Nephron (organoid): ENCODE measurements at regions not wholly inside any gene's neighbourhood (a gene's known extent, or its start where the extent isn't known, plus 50 kb on each side); places are given as distances from the start of the nearest gene placed in this dataset.

Experiments used
- H3K27ac Mint-ChIP-seq, 3 experiments: 2 replicates each; pipeline ENCODE4 v1.8.0; 2020; ENCODE audit warnings: mixed read lengths in 3 of 3, mild to moderate bottlenecking in 2 of 3, moderate library complexity in 1 of 3
- H3K27me3 Mint-ChIP-seq: 2 replicates; pipeline ENCODE4 v1.8.0; 2021; ENCODE audit warnings: low read depth, mild to moderate bottlenecking, moderate library complexity, mixed read lengths
- H3K36me3 Mint-ChIP-seq: 2 replicates; pipeline ENCODE4 v1.8.0; 2020; ENCODE audit warnings: low read depth, mixed read lengths
- H3K4me1 Mint-ChIP-seq: 2 replicates; pipeline ENCODE4 v1.8.0; 2020; ENCODE audit warnings: mixed read lengths
- H3K4me3 Mint-ChIP-seq, 3 experiments: 2 replicates each; pipeline ENCODE4 v1.8.0; 2020; ENCODE audit warnings: mild to moderate bottlenecking in 3 of 3, mixed read lengths in 3 of 3, moderate library complexity in 2 of 3
- H3K9me3 Mint-ChIP-seq: 2 replicates; pipeline ENCODE4 v1.8.0; 2020; ENCODE audit warnings: mixed read lengths
- CTCF ChIP-seq, 3 experiments: fragments of 200-600 bp; sonication (generic); IDR thresholded peaks; one replicate each; pipeline ENCODE4 v1.5.0; 2021; ENCODE audit warnings: antibody characterized with exemption in 3 of 3; ENCODE audit not compliant: unreplicated experiment in 3 of 3

- H3K27ac Mint-ChIP-seq: no peak overlapping the region
- peaks cover 26% of the 10 kb centered on the region for H3K27me3 Mint-ChIP-seq
- TF ChIP-seq CTCF (IDR thresholded peaks at IDR 0.05; ENCODE audit: unreplicated experiment in 3 of 3): no peak
- H3K4me1 Mint-ChIP-seq: no peaks in the 10 kb centered on the region
- H3K36me3 Mint-ChIP-seq: no peaks in the 10 kb centered on the region
- H3K9me3 Mint-ChIP-seq: no peaks in the 10 kb centered on the region
- H3K4me3 Mint-ChIP-seq: no peak overlapping the region
These were observed 630.4 kb downstream of the NR2F2 start for GRCh38 chr15:96960711-96961480.

GRCh38 chr15:96966554-96966953 lies 636.1 kb downstream of the NR2F2 start:
- Mint-ChIP-seq H3K36me3 (no peaks in the 10 kb centered on the region), H3K9me3 (no peaks in the 10 kb centered on the region), H3K27ac (no peak overlapping the region), H3K4me3 (no peak overlapping the region), H3K4me1 (no peaks in the 10 kb centered on the region), H3K27me3 (peaks cover 15% of the 10 kb centered on the region)
- no peak for TF ChIP-seq CTCF (IDR thresholded peaks at IDR 0.05; ENCODE audit: unreplicated experiment in 3 of 3)

- H3K27me3 Mint-ChIP-seq: peaks cover 6% of the 10 kb centered on the region
- no peak overlapping the region for H3K4me3 Mint-ChIP-seq
- no peaks in the 10 kb centered on the region for H3K36me3 Mint-ChIP-seq
- no peak for TF ChIP-seq CTCF (IDR thresholded peaks at IDR 0.05; ENCODE audit: unreplicated experiment in 3 of 3)
- no peak overlapping the region for H3K27ac Mint-ChIP-seq
- H3K4me1 Mint-ChIP-seq: no peaks in the 10 kb centered on the region
- H3K9me3 Mint-ChIP-seq: no peaks in the 10 kb centered on the region
These were observed 639.5 kb downstream of the NR2F2 start for GRCh38 chr15:96969732-96970710.

GRCh38 chr15:96972201-96972600 lies 641.7 kb downstream of the NR2F2 start:
- no peak for TF ChIP-seq CTCF (IDR thresholded peaks at IDR 0.05; ENCODE audit: unreplicated experiment in 3 of 3)
- H3K9me3 Mint-ChIP-seq: no peaks in the 10 kb centered on the region
- no peak overlapping the region for H3K27ac Mint-ChIP-seq

GRCh38 chr15:96974761-96975160 lies 644.3 kb downstream of the NR2F2 start:
- H3K4me3 Mint-ChIP-seq: no peak overlapping the region
- peaks cover 3% of the 10 kb centered on the region for H3K27me3 Mint-ChIP-seq
- no peaks in the 10 kb centered on the region for H3K36me3 Mint-ChIP-seq
- no peak overlapping the region for H3K27ac Mint-ChIP-seq
- TF ChIP-seq CTCF (IDR thresholded peaks at IDR 0.05; ENCODE audit: unreplicated experiment in 3 of 3): no peak
- no peaks in the 10 kb centered on the region for H3K9me3 Mint-ChIP-seq
- H3K4me1 Mint-ChIP-seq: no peaks in the 10 kb centered on the region

More at GRCh38 chr15:96972201-96972600, 641.7 kb downstream of the NR2F2 start:
- H3K4me3 Mint-ChIP-seq: no peak overlapping the region
- H3K36me3 Mint-ChIP-seq: no peaks in the 10 kb centered on the region
- no peaks in the 10 kb centered on the region for H3K27me3 Mint-ChIP-seq
- no peaks in the 10 kb centered on the region for H3K4me1 Mint-ChIP-seq
